GM23338 (cell line): ENCODE measurements at regions not wholly inside any gene's neighbourhood (a gene's known extent, or its start where the extent isn't known, plus 50 kb on each side); places are given as distances from the start of the nearest gene placed in this dataset.

Experiments
- ATAC-seq: fragments of 200-7000 bp; cut with Tn5 transposase; 3 replicates; pipeline ENCODE4 v1.9.1; 2020
- DNase-seq: peaks from one replicate; pipeline ENCODE4 v3.0.0-alpha.2; 2015; ENCODE audit warnings: low spot score
- H2AFZ ChIP-seq: fragments of 200-600 bp; sonication (generic); 2 replicates; pipeline ENCODE4 v1.8.0; 2016; ENCODE audit warnings: antibody characterized with exemption, mild to moderate bottlenecking, moderate library complexity
- H3F3A ChIP-seq: fragments of 200-600 bp; sonication (generic); replicated peaks from 2 replicates; pipeline ENCODE4 v1.8.0; 2017; ENCODE audit warnings: antibody characterized with exemption, mixed run types, low read depth
- H3K27ac ChIP-seq: fragments of 200-600 bp; sonication (generic); 2 replicates; pipeline ENCODE4 v1.6.1; 2016; ENCODE audit warnings: low read depth
- H3K27me3 ChIP-seq: fragments of 200-600 bp; sonication (generic); 2 replicates; pipeline ENCODE4 v1.8.0; 2016; ENCODE audit warnings: mild to moderate bottlenecking, mixed run types, moderate library complexity; ENCODE audit not compliant: insufficient read depth
- H3K36me3 ChIP-seq: fragments of 200-600 bp; sonication (generic); 2 replicates; pipeline ENCODE4 v1.8.0; 2016; ENCODE audit warnings: mild to moderate bottlenecking; ENCODE audit not compliant: insufficient read depth
- H3K4me1 ChIP-seq: fragments of 200-600 bp; sonication (generic); 2 replicates; pipeline ENCODE4 v1.8.0; 2016; ENCODE audit warnings: mild to moderate bottlenecking, moderate library complexity; ENCODE audit not compliant: insufficient read depth
- H3K4me2 ChIP-seq: fragments of 200-600 bp; sonication (generic); 2 replicates; pipeline ENCODE4 v1.7.1; 2017; ENCODE audit warnings: mixed run types
- H3K4me3 ChIP-seq: fragments of 200-600 bp; sonication (generic); 2 replicates; pipeline ENCODE4 v1.6.1; 2016; ENCODE audit warnings: mixed run types
- H3K79me2 ChIP-seq: fragments of 200-600 bp; sonication (generic); replicated peaks from 2 replicates; pipeline ENCODE4 v1.8.0; 2017; ENCODE audit warnings: mild to moderate bottlenecking; ENCODE audit not compliant: insufficient read depth
- H3K9me2 ChIP-seq: fragments of 200-600 bp; sonication (generic); 2 replicates; pipeline ENCODE4 v1.8.0; 2017; ENCODE audit not compliant: insufficient read depth
- H4K20me1 ChIP-seq: fragments of 200-600 bp; sonication (generic); replicated peaks from 2 replicates; pipeline ENCODE4 v1.8.0; 2017; ENCODE audit warnings: mild to moderate bottlenecking; ENCODE audit not compliant: insufficient read depth
- H3K27ac Mint-ChIP-seq: 2 replicates; pipeline ENCODE4 v1.8.0; 2020; ENCODE audit warnings: inconsistent platforms, mild to moderate bottlenecking, moderate library complexity, mixed read lengths
- H3K27me3 Mint-ChIP-seq: 3 replicates; pipeline ENCODE4 v1.8.0; 2022; ENCODE audit warnings: low read depth, mild to moderate bottlenecking, moderate library complexity, mixed read lengths, inconsistent platforms; ENCODE audit not compliant: insufficient read depth, poor library complexity
- H3K36me3 Mint-ChIP-seq: 3 replicates; pipeline ENCODE4 v1.8.0; 2021; ENCODE audit warnings: low read depth, mild to moderate bottlenecking, inconsistent platforms, moderate library complexity, mixed read lengths
- H3K4me1 Mint-ChIP-seq: 3 replicates; pipeline ENCODE4 v1.8.0; 2020; ENCODE audit warnings: mild to moderate bottlenecking, inconsistent platforms, mixed read lengths
- H3K4me3 Mint-ChIP-seq: 3 replicates; pipeline ENCODE4 v1.8.0; 2021; ENCODE audit warnings: moderate library complexity, mild to moderate bottlenecking, inconsistent platforms, mixed read lengths
- H3K9me3 Mint-ChIP-seq: 3 replicates; pipeline ENCODE4 v1.8.0; 2020; ENCODE audit warnings: moderate library complexity, mild to moderate bottlenecking, inconsistent platforms, mixed read lengths
- POLR2AphosphoS5 ChIP-seq: IDR thresholded peaks from 2 replicates; pipeline ENCODE4 v1.6.1; 2016; ENCODE audit warnings: antibody characterized with exemption, low read depth
- STAT1 ChIP-seq: IDR thresholded peaks from one replicate; pipeline ENCODE4 v1.6.1; 2016; ENCODE audit warnings: antibody characterized with exemption; ENCODE audit not compliant: unreplicated experiment
- ZNF114 ChIP-seq: fragments of 250-450 bp; sonication (Bioruptor Pico); IDR thresholded peaks from 2 replicates; pipeline ENCODE4 v1.5.0; 2020; ENCODE audit warnings: mild to moderate bottlenecking, moderate library complexity
- ZNF331 ChIP-seq: fragments of 250-450 bp; sonication (Bioruptor Pico); IDR thresholded peaks from 2 replicates; pipeline ENCODE4 v1.5.0; 2020; ENCODE audit warnings: low read depth, mild to moderate bottlenecking, moderate library complexity
- TF ChIP-seq, protein P1 (sequence below): IDR thresholded peaks from 2 replicates; pipeline ENCODE4 v1.6.1; 2016; ENCODE audit warnings: antibody characterized with exemption
- TF ChIP-seq, protein P2 (sequence below): fragments of 250-450 bp; sonication (Bioruptor Pico); IDR thresholded peaks from 2 replicates; pipeline ENCODE4 v1.5.0; 2020; ENCODE audit warnings: mild to moderate bottlenecking, moderate library complexity
- TF ChIP-seq, protein P3 (sequence below), 2 experiments: fragments of 200-600 bp in 1 of 2; sonication (generic) in 1 of 2; conservative IDR thresholded peaks; 2 replicates each; pipeline versions ENCODE4 v1.5.1 to v1.6.1; 2016 to 2017; ENCODE audit warnings: antibody characterized with exemption in 2 of 2, low read depth in 2 of 2, mild to moderate bottlenecking in 2 of 2, moderate library complexity in 1 of 2

DNA sequence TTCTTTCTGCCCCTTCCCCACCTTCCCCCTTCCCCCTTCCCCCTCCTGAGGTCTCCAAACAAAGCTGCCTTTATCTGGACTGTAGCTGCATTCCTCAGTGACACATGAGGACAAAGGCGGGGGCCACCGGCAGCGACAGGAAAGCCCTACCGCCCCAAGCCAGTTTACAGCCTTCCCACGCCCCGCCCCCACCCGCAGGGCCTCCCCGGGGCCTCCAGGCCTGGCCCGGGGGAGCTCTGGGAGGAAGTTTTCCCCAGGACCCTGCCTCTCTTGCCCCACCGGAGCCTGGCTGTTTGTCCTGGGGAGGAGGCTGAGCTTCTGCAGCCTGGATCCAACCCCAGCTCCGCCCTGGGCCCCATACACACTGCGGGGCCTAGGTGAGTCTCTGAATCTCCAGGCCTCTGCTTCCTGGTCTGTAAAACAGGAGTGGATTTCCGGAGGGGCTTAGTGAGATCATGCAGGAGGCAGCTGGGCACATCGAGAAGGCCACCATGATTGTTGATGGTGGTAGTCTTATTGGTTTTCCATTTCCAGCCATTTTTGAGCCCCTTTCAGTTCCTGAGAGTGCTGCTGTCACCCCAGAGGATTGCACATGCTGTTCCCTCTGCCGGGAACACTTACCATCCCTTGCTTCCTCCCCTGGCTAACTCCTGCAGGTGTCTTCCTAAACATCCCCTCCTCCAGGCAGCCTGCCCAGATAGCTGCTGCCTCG lies 130.7 kb downstream of the MN1 start:
- peaks cover 25% of the 10 kb centered on the region; the same call in 1 of the 2 replicates for H3F3A ChIP-seq
- peak overlapping the region; percentile 86 for H3K27ac Mint-ChIP-seq
- H4K20me1 ChIP-seq, result no peaks in the 10 kb centered on the region
- no peak overlapping the region for H2AFZ ChIP-seq
- H3K79me2 ChIP-seq, result no peaks in the 10 kb centered on the region
- H3K27me3 Mint-ChIP-seq, result peaks cover 22% of the 10 kb centered on the region
- H3K4me3 ChIP-seq, result peak overlapping the region; percentile 38; the same call in 1 of the 2 replicates
- ATAC-seq (peak; percentile 79), DNase-seq (peak; percentile 93)
- no peaks in the 10 kb centered on the region for H3K9me2 ChIP-seq
- no peaks in the 10 kb centered on the region for H3K27me3 ChIP-seq
- H3K27ac ChIP-seq, result peak overlapping the region; percentile 99
- H3K4me2 ChIP-seq, result peak overlapping the region; percentile 77
- peaks cover 34% of the 10 kb centered on the region for H3K4me1 ChIP-seq
- peaks cover 10% of the 10 kb centered on the region for H3K9me3 Mint-ChIP-seq
- TF ChIP-seq ZNF331 (CRISPR knock-in tag) (no peak), STAT1 (no peak)
- TF ChIP-seq, protein P1, sequence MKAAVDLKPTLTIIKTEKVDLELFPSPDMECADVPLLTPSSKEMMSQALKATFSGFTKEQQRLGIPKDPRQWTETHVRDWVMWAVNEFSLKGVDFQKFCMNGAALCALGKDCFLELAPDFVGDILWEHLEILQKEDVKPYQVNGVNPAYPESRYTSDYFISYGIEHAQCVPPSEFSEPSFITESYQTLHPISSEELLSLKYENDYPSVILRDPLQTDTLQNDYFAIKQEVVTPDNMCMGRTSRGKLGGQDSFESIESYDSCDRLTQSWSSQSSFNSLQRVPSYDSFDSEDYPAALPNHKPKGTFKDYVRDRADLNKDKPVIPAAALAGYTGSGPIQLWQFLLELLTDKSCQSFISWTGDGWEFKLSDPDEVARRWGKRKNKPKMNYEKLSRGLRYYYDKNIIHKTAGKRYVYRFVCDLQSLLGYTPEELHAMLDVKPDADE, result peak; percentile 16; the same call in 1 of the 2 replicates
- H3K36me3 ChIP-seq, result peaks cover 7% of the 10 kb centered on the region; the same call in 1 of the 2 replicates
- H3K4me3 Mint-ChIP-seq, result no peak overlapping the region; the same call in 2 of the 3 replicates
- H3K36me3 Mint-ChIP-seq, result peaks cover 29% of the 10 kb centered on the region
- H3K4me1 Mint-ChIP-seq, result peaks cover 35% of the 10 kb centered on the region

DNA sequence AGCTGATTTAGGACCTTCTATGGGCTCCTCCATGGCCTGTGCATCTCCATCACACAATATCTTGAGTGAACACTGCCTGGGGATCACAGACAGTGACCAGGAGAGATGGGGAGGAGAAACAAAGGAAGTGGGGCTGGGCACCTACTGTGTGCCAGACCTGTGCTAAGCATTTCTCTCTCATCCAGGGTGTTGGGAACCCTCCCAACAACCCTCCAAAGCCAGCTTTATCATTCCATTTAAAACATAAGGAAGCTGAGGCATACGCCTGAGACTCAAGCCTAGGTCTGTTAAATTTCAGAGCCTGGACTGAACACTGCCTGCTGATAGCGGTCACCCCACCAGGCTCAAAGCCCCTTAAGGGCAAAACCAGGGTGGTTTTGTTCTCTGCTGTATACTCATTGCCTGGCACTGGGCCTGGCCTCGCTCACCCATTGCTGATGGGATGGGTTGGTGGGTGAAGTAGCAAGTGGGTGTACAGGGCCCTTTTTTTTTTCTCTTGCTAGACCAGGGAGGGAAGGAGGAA lies 130.1 kb downstream of the MN1 start:
- DNase-seq, result no peak
- peak overlapping the region; percentile 99 for H3K27ac ChIP-seq
- TF ChIP-seq ZNF114 (no peak), POLR2AphosphoS5 (no peak)
- TF ChIP-seq, protein P2, sequence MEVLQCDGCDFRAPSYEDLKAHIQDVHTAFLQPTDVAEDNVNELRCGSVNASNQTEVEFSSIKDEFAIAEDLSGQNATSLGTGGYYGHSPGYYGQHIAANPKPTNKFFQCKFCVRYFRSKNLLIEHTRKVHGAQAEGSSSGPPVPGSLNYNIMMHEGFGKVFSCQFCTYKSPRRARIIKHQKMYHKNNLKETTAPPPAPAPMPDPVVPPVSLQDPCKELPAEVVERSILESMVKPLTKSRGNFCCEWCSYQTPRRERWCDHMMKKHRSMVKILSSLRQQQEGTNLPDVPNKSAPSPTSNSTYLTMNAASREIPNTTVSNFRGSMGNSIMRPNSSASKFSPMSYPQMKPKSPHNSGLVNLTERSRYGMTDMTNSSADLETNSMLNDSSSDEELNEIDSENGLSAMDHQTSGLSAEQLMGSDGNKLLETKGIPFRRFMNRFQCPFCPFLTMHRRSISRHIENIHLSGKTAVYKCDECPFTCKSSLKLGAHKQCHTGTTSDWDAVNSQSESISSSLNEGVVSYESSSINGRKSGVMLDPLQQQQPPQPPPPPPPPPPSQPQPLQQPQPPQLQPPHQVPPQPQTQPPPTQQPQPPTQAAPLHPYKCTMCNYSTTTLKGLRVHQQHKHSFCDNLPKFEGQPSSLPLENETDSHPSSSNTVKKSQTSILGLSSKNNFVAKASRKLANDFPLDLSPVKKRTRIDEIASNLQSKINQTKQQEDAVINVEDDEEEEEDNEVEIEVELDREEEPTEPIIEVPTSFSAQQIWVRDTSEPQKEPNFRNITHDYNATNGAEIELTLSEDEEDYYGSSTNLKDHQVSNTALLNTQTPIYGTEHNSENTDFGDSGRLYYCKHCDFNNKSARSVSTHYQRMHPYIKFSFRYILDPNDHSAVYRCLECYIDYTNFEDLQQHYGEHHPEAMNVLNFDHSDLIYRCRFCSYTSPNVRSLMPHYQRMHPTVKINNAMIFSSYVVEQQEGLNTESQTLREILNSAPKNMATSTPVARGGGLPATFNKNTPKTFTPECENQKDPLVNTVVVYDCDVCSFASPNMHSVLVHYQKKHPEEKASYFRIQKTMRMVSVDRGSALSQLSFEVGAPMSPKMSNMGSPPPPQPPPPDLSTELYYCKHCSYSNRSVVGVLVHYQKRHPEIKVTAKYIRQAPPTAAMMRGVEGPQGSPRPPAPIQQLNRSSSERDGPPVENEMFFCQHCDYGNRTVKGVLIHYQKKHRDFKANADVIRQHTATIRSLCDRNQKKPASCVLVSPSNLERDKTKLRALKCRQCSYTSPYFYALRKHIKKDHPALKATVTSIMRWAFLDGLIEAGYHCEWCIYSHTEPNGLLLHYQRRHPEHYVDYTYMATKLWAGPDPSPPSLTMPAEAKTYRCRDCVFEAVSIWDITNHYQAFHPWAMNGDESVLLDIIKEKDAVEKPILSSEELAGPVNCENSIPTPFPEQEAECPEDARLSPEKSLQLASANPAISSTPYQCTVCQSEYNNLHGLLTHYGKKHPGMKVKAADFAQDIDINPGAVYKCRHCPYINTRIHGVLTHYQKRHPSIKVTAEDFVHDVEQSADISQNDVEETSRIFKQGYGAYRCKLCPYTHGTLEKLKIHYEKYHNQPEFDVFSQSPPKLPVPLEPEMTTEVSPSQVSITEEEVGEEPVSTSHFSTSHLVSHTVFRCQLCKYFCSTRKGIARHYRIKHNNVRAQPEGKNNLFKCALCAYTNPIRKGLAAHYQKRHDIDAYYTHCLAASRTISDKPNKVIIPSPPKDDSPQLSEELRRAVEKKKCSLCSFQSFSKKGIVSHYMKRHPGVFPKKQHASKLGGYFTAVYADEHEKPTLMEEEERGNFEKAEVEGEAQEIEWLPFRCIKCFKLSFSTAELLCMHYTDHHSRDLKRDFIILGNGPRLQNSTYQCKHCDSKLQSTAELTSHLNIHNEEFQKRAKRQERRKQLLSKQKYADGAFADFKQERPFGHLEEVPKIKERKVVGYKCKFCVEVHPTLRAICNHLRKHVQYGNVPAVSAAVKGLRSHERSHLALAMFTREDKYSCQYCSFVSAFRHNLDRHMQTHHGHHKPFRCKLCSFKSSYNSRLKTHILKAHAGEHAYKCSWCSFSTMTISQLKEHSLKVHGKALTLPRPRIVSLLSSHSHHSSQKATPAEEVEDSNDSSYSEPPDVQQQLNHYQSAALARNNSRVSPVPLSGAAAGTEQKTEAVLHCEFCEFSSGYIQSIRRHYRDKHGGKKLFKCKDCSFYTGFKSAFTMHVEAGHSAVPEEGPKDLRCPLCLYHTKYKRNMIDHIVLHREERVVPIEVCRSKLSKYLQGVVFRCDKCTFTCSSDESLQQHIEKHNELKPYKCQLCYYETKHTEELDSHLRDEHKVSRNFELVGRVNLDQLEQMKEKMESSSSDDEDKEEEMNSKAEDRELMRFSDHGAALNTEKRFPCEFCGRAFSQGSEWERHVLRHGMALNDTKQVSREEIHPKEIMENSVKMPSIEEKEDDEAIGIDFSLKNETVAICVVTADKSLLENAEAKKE (CRISPR knock-in tag), result no peak
- TF ChIP-seq, protein P3, sequence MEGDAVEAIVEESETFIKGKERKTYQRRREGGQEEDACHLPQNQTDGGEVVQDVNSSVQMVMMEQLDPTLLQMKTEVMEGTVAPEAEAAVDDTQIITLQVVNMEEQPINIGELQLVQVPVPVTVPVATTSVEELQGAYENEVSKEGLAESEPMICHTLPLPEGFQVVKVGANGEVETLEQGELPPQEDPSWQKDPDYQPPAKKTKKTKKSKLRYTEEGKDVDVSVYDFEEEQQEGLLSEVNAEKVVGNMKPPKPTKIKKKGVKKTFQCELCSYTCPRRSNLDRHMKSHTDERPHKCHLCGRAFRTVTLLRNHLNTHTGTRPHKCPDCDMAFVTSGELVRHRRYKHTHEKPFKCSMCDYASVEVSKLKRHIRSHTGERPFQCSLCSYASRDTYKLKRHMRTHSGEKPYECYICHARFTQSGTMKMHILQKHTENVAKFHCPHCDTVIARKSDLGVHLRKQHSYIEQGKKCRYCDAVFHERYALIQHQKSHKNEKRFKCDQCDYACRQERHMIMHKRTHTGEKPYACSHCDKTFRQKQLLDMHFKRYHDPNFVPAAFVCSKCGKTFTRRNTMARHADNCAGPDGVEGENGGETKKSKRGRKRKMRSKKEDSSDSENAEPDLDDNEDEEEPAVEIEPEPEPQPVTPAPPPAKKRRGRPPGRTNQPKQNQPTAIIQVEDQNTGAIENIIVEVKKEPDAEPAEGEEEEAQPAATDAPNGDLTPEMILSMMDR (conservative IDR thresholded peaks at IDR 0.05; ENCODE audit: low read depth in 2 of 2), result no peak

More for the DNA sequence above, 130.1 kb downstream of the MN1 start:
- H3F3A ChIP-seq, result peaks cover 25% of the 10 kb centered on the region; the same call in 1 of the 2 replicates
- H2AFZ ChIP-seq, result no peak overlapping the region
- Mint-ChIP-seq H3K27ac (peak overlapping the region; percentile 86), H3K4me3 (no peak overlapping the region; the same call in 2 of the 3 replicates), H3K36me3 (peaks cover 32% of the 10 kb centered on the region), H3K27me3 (peaks cover 23% of the 10 kb centered on the region), H3K4me1 (peaks cover 35% of the 10 kb centered on the region), H3K9me3 (peaks cover 6% of the 10 kb centered on the region)
- ATAC-seq, result no peak
- no peaks in the 10 kb centered on the region for H3K27me3 ChIP-seq
- H4K20me1 ChIP-seq, result no peaks in the 10 kb centered on the region
- peaks cover 34% of the 10 kb centered on the region for H3K4me1 ChIP-seq
- no peaks in the 10 kb centered on the region for H3K9me2 ChIP-seq
- peak overlapping the region; percentile 77 for H3K4me2 ChIP-seq
- H3K4me3 ChIP-seq, result peak overlapping the region; percentile 38; the same call in 1 of the 2 replicates
- peaks cover 13% of the 10 kb centered on the region; the same call in 1 of the 2 replicates for H3K36me3 ChIP-seq
- no peaks in the 10 kb centered on the region for H3K79me2 ChIP-seq
